Cerebellar cortex (tissue), 1 donor: ENCODE measurements at regions not wholly inside any gene's neighbourhood (a gene's known extent, or its start where the extent isn't known, plus 50 kb on each side); places are given as distances from the start of the nearest gene placed in this dataset.
"Not testable (repeated sequence)": the region's sequence is repeated elsewhere in the genome, so short reads cannot be mapped to it uniquely, and the experiment has no call there.

Source experiments
- DNase-seq: peaks from one replicate; pipeline ENCODE4 v3.0.0-alpha.2; 2015; ENCODE audit warnings: low spot score

DNA sequence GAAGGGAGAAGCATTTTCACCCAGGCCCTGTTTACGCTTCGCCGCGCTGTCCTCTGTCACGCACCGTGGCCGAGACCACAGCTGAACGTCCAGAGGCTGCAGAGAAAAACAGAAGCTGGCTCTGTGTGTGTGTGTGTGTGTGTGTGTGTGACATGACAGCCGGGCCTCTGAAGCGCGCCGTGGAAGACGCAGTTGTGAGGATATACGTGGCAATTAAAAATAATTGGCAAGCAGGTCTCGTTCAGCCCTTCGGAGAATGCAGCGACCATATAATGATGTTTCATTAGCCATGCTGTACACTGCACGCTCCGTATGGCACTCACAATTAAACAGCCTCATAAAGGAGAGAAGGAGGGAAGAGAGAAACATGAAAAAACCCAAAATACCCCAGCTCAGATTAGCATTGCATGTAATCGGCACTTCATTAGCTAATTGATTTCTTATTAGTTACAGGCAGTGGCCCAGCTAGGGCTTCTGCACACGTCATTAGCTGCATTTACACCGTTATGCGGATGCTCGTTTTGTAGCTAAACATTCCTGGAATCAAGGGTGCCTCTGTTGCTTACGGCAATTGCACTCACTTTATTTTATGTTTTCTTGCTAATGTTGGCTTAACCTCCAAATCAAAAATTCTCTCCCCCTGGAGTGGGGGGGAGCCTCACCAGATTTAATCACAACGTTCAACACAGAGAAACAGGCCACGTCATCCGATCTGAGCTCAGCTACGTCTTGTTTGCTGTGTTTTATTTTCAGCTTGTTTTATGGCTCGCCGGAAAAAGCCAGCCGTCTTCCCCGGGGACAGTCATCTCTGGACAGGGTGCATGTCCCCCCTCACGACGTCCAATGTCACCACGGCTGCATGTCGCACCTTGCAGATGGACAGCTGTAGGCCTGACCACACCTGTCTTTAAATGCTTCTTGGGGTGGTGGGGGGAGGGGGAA is 74.6 kb upstream of the SHOX start:
- DNase-seq: no peak

DNA sequence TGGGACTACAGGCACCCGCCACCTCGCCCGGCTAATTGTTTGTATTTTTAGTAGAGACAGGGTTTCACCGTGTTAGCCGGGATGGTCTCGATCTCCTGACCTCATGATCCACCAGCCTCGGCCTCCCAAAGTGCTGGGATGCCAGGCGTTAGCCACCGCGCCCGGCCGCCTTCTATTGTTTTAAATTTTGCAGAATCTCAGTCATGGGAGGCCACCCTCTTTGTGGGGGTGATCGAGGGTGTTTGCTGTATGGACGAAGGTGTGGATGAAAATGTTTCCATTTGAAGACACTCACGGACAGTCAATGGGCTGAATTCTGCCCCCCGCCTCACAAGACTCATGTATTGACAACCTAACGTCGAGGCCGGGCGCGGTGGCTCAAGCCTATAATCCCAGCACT is 73.0 kb upstream of the SHOX start:
- not testable (repeated sequence) for DNase-seq

GRCh38 chrX:559282-559681 is 71.3 kb upstream of the SHOX start:
- DNase-seq: not testable (repeated sequence)

- DNase-seq: no peak
Measured at GRCh38 chrX:567891-568290, 62.7 kb upstream of the SHOX start.

DNA sequence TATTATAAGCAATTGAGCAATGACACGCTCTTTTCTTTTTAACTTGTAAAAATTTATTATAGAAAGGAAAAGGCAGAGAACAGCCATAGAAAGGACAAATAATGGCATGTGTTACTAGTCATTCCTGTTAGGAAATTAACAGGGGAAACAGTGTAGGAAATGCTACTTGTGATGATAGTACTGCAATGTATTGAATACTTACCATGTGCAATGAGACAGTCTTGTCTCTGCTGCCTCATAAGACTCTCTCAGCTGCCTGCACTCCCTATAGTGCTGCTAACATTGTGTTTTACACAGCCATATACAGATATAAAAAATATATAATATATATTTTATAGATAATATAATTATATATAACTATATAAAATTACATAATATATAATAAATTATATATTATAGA is 62.3 kb upstream of the SHOX start:
- no peak for DNase-seq

GRCh38 chrX:572538-573124 is 58.0 kb upstream of the SHOX start:
- no peak for DNase-seq

DNA sequence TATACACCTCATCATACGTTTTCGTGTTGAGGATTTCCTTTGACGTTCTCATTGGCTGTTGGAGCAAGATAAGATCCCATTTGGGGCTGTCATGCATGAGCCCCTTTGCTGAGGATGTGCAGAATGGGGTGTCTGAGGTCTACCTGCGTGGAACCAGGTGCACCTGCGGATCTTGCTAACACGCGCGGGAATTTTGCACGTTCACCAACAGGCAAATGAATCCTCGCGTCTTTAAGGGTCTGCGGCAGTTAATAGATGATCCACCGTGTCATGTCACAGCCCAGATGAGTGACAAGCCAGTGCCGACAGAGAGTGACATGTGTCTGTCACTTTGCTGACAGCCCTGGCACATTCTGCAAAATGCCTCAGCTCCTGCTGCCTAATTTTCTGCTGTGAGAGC is 56.3 kb upstream of the SHOX start:
- DNase-seq: no peak

GRCh38 chrX:574830-575229 is 55.8 kb upstream of the SHOX start:
- DNase-seq: no peak

DNA sequence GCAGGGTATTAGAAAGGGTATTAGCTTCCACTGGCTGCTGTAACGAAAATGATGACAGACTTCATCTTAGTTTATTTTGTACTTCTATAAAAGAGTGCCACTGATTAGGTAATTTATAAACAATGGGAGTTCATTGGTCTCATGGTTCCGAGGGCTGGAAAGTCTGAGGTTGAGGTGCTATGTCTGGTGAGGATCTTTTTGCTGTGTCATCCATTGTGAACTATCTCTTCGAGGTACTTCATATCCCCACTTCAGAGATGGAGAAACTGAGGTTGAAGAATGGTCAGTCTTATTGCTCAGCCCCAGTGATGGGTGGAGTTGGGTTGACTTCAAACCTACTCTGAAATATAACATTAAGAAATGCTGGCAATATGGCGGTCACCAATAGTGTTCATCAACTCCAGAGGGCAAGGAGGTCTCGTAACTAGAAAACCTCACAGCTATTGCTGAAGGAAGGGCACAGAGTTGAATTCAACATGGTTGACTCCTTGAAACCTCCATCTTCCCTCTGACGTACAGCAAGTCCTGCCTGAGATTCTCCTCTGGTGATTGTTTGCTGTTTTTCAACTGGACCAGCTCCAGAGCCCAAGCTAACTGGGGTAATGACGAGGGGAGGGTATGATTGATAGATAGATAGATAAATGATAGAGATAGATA is 53.6 kb upstream of the SHOX start:
- no peak for DNase-seq

DNA sequence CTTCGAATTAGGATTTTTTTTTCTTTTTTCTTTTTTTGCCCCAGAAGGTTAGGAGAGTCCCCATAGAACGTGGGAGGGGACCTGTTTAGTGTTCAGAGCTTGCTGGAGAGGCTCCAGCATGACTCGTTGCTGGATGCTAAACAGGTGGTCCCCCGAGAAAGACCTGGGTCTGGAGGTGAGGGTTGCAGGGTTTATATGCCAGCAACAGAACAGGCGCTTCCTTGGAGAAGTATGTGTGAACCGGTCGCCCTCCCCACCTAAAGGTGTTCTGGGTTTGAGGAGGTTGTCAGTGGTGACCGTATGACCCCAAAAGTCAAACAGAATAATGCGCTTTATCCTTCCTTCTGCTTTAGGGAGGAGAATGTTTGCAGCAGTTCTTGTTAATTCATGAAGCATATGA is 52.1 kb upstream of the SHOX start:
- no peak for DNase-seq

DNA sequence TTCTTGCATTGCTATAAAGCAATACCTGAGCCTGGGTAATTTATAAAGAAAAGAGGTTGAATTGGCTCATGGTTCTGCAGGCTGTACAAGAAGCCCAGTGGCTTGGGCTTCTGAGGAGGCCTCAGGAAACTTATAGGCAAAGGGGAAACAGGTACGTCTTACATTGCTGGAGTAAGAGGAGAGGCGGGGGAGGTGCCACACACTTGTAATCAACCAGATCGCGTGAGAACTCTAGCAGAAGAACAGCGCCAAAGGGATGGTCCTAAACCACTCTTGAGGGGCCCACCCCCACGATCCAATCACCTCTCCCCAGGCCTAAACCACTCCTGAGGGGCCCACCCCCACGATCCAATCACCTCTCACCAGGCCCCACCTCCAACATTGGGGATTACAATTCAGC is 50.6 kb upstream of the SHOX start:
- DNase-seq: no peak
